Gastrocnemius medialis (tissue), 4 donors: ENCODE measurements at regions not wholly inside any gene's neighbourhood (a gene's known extent, or its start where the extent isn't known, plus 50 kb on each side); places are given as distances from the start of the nearest gene placed in this dataset.

Experiments used
- POLR2A ChIP-seq, 2 donors: fragments of 450-650 bp; IDR thresholded peaks; one replicate each; pipeline ENCODE4 v1.6.1; 2017; ENCODE audit warnings: antibody characterized with exemption in 2 of 2, mild to moderate bottlenecking in 2 of 2, moderate library complexity in 2 of 2
- TF ChIP-seq, protein P1 (sequence below), 5 experiments: fragments of 450-650 bp in 3 of 5; fragments of 200-600 bp in 2 of 5; sonication (generic) in 2 of 5; IDR thresholded peaks in 4 of 5; conservative IDR thresholded peaks in 1 of 5; 1 replicate in 4 of 5; 2 replicates in 1 of 5; pipeline ENCODE4 v1.5.1; 2016 to 2019; ENCODE audit warnings: antibody characterized with exemption in 5 of 5, mild to moderate bottlenecking in 3 of 5, moderate library complexity in 3 of 5

DNA sequence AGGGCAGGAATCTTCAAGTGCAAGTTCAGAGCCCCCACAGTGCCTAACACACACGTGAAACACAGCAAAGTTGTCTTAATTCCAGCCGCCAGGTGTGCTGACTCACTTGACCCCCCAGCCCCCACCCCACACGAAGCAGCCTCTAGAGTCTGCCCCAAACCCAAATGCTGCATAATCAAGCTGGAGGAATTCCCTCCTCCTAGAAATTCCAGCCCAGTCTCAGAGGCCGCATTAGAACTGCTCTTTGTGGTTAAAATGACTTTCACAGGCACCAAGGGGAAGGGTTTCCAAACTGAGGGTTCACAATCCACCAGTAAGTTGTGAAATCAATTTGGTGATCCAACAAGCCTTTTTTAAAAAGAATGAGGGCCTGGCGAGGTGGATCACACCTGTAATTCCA is 67.0 kb upstream of the PLXNA4 start:
- TF ChIP-seq, protein P1, sequence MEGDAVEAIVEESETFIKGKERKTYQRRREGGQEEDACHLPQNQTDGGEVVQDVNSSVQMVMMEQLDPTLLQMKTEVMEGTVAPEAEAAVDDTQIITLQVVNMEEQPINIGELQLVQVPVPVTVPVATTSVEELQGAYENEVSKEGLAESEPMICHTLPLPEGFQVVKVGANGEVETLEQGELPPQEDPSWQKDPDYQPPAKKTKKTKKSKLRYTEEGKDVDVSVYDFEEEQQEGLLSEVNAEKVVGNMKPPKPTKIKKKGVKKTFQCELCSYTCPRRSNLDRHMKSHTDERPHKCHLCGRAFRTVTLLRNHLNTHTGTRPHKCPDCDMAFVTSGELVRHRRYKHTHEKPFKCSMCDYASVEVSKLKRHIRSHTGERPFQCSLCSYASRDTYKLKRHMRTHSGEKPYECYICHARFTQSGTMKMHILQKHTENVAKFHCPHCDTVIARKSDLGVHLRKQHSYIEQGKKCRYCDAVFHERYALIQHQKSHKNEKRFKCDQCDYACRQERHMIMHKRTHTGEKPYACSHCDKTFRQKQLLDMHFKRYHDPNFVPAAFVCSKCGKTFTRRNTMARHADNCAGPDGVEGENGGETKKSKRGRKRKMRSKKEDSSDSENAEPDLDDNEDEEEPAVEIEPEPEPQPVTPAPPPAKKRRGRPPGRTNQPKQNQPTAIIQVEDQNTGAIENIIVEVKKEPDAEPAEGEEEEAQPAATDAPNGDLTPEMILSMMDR (IDR thresholded peaks at IDR 0.05 in 4 of 5, conservative IDR thresholded peaks at IDR 0.05 in 1 of 5): no peak
- no peak for TF ChIP-seq POLR2A (IDR thresholded peaks at IDR 0.05)
